ENCODE measurements at regions not wholly inside any gene's neighbourhood (a gene's known extent, or its start where the extent isn't known, plus 50 kb on each side); places are given as distances from the start of the nearest gene placed in this dataset.
"Not testable (repeated sequence)": the region's sequence is repeated elsewhere in the genome, so short reads cannot be mapped to it uniquely, and the experiment has no call there.

DNA sequence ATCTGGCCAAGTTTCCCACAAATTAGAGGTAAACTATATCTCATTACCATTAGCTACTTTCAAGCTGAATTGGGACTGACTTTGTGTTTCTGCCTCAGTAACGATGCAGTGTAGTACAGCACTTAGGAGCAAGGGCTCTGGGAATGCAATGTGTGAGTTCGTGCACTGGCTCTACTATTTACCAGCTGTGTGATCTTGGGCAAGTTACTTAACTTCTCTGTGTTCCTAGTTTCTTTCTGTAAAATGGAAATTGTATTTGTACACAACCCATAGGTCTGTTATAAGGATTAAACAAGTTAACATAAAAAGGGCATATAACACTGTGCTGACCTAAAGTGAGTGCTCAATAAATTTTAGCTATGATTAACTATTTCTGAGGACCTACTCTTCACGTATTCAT, 65.0 kb upstream of the CSF1 start:
- no peak for DNase-seq (ENCODE audit: low read depth in 4 of 6, low spot score in 6 of 6)
- Histone ChIP-seq H3K36me3 (ENCODE audit: control insufficient read depth, insufficient read depth, low read length) (no peaks in the 10 kb centered on the region), H3K9me3 (ENCODE audit: control insufficient read depth, insufficient read depth, low read length) (no peaks in the 10 kb centered on the region), H3K27me3 (ENCODE audit: control insufficient read depth, insufficient read depth, low read length) (no peaks in the 10 kb centered on the region), H3K4me1 (ENCODE audit: control insufficient read depth, insufficient read depth, low read length) (no peaks in the 10 kb centered on the region), H3K4me3 (ENCODE audit: low read depth, low read length) (no peak overlapping the region), H3K27ac (ENCODE audit: low read depth, low read length) (no peak overlapping the region)
- 100% methylated on average over 2 of the region's 3 CpGs for WGBS (ENCODE audit: insufficient coverage)

DNA sequence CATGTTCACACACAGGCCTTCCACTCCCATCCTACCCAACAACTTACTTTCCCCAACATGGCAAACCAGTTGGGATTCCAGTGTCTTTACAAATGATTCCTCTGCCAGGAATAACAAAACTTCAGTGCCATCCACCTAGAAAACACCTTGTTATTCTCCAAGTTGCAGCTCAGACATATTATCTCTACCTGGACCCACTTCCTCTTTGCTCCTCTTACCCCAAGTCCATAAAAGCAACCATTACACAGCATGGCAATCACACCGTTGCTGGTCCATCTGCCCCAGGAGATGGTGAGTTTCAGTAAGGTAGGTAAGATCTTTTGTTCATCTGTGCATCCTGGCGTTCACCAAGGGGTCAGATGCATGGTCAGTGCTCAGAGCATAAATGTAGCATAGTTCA, 66.0 kb upstream of the CSF1 start:
- DNase-seq (ENCODE audit: low read depth in 4 of 6, low spot score in 6 of 6), result no peak
- Histone ChIP-seq H3K27ac (ENCODE audit: low read depth, low read length) (no peak overlapping the region), H3K36me3 (ENCODE audit: control insufficient read depth, insufficient read depth, low read length) (no peaks in the 10 kb centered on the region), H3K4me1 (ENCODE audit: control insufficient read depth, insufficient read depth, low read length) (no peaks in the 10 kb centered on the region), H3K27me3 (ENCODE audit: control insufficient read depth, insufficient read depth, low read length) (no peaks in the 10 kb centered on the region), H3K4me3 (ENCODE audit: low read depth, low read length) (no peak overlapping the region), H3K9me3 (ENCODE audit: control insufficient read depth, insufficient read depth, low read length) (no peaks in the 10 kb centered on the region)
- WGBS (ENCODE audit: insufficient coverage), result 100% methylated on average over 1 of the region's 2 CpGs

DNA sequence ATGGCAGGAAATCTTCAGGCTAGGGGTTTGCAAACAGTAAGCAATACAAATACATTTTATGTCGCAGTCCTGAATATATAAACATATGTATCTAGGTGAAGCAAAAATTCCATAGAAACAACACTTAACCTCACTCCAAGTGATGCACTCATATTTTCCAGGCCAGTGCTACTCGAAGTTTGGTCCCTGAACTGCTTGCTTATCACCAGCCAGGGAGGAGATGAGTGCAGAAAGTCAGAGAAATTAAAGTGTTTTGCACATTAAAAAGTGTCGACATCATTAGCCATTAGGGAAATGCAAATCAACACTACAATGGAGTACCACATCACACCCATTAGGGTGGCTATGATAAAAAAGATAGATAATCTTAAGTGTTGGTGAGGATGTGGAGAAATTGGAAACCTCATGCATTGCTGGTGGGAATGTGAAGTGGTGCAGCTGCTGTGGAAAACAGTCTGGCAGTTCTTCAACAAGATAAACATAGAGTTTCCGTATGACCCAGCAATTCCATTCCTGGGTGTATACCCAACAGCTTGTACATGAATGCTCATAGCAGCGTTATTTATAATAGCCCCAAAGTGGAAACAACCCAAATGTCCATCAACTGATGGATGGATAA, 70.5 kb upstream of the CSF1 start:
- Histone ChIP-seq H3K27ac (ENCODE audit: low read depth, low read length) (no peak overlapping the region), H3K36me3 (ENCODE audit: control insufficient read depth, insufficient read depth, low read length) (no peaks in the 10 kb centered on the region), H3K4me1 (ENCODE audit: control insufficient read depth, insufficient read depth, low read length) (no peaks in the 10 kb centered on the region), H3K4me3 (ENCODE audit: low read depth, low read length) (no peak overlapping the region), H3K9me3 (ENCODE audit: control insufficient read depth, insufficient read depth, low read length) (peaks cover 2% of the 10 kb centered on the region), H3K27me3 (ENCODE audit: control insufficient read depth, insufficient read depth, low read length) (no peaks in the 10 kb centered on the region)
- no peak for DNase-seq (ENCODE audit: low read depth in 4 of 6, low spot score in 6 of 6)
- no CpG with 5 or more reads among the region's 5 CpGs for WGBS (ENCODE audit: insufficient coverage)

DNA sequence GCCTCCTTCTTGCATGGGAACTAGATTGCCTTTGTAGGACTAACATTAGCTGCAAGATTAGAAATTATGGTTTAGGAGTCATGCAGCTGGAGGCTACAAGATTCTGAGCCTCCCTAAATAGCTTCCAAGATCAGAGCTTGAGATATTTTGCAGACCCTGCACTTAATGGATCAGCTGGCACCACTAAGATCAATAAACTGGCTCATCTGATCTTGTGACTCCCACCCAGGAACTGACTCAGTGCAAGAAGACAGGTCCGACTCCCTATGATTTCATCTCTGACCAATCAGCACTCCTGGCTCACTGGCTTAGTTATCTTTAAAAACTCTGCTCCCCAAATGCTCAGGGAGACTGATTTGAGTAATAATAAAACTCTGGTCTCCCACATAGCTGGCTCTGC, 71.4 kb upstream of the CSF1 start:
- WGBS (ENCODE audit: insufficient coverage), result no CpG with 5 or more reads among the region's 1 CpG
- H3K9me3 ChIP-seq (ENCODE audit: control insufficient read depth, insufficient read depth, low read length); H3K36me3 ChIP-seq (ENCODE audit: control insufficient read depth, insufficient read depth, low read length); H3K4me1 ChIP-seq (ENCODE audit: control insufficient read depth, insufficient read depth, low read length); DNase-seq (ENCODE audit: low read depth in 4 of 6, low spot score in 6 of 6); H3K4me3 ChIP-seq (ENCODE audit: low read depth, low read length); H3K27me3 ChIP-seq (ENCODE audit: control insufficient read depth, insufficient read depth, low read length); H3K27ac ChIP-seq (ENCODE audit: low read depth, low read length): not testable (repeated sequence)

DNA sequence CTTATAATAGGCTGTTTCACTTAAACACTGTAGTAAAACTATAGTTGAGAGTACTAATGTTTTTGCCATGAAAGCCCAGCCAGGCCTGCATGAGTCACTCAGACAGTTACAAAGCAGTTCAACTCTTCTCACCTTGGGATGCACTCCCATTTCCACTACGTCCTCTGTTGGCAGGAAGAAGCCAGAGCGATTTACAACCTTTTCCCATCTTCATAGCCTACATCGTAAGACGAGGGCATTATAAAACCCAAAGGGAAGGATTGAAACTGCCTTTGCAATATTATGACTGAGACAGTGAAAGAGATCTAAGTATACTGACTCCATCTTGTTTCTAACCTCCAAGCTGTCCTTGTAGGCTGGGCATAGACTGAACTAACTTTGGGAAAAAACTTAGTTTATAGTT, 71.8 kb upstream of the CSF1 start:
- WGBS (ENCODE audit: insufficient coverage), result no CpG with 5 or more reads among the region's 4 CpGs
- H3K27ac ChIP-seq (ENCODE audit: low read depth, low read length), result no peak overlapping the region

DNA sequence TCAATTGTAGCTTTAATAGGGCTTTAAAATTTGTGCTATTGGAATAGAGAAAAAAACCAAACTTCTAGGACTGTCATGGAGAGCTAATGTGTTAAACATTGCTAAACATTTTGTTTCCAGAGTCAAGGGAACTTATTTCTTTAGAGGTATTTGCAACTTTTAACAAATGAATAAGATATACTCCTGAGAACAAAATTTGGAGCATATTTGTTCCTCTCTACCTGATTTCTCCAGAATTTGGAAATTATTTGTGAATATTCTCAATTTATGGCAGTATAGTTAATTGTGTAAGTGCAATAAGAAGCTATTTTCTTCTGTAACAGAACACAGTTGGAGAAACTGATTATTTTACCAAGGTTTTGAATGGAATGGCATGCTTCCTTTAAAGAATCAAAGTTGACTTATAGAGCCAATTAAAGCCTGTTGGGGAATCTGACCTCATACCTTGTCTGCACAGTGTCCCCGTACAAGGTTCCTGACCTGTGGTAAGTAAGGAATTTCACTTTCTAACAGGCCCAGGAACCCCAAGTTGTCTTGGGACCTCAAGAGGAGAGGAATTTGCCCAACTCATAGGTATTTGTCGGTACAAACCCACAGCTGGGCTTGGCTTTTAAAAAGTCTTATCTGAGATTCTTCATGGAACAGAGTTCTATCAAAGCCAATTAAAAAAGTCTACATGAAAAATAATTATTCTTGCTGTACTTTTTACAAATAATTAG, 72.6 kb upstream of the CSF1 start:
- no peak overlapping the region for H3K27ac ChIP-seq (ENCODE audit: low read depth, low read length)
- no peak for DNase-seq (ENCODE audit: low read depth in 4 of 6, low spot score in 6 of 6)
- peaks cover 2% of the 10 kb centered on the region for H3K9me3 ChIP-seq (ENCODE audit: control insufficient read depth, insufficient read depth, low read length)
- no peaks in the 10 kb centered on the region for H3K36me3 ChIP-seq (ENCODE audit: control insufficient read depth, insufficient read depth, low read length)
- H3K4me1 ChIP-seq (ENCODE audit: control insufficient read depth, insufficient read depth, low read length), result no peaks in the 10 kb centered on the region
- 83% methylated on average over 1 of the region's 2 CpGs for WGBS (ENCODE audit: insufficient coverage)
- no peak overlapping the region for H3K4me3 ChIP-seq (ENCODE audit: low read depth, low read length)
- H3K27me3 ChIP-seq (ENCODE audit: control insufficient read depth, insufficient read depth, low read length), result no peaks in the 10 kb centered on the region

More for the DNA sequence above, 71.8 kb upstream of the CSF1 start:
- DNase-seq (ENCODE audit: low read depth in 4 of 6, low spot score in 6 of 6), result no peak
- Histone ChIP-seq H3K36me3 (ENCODE audit: control insufficient read depth, insufficient read depth, low read length) (no peaks in the 10 kb centered on the region), H3K9me3 (ENCODE audit: control insufficient read depth, insufficient read depth, low read length) (peaks cover 2% of the 10 kb centered on the region), H3K4me1 (ENCODE audit: control insufficient read depth, insufficient read depth, low read length) (no peaks in the 10 kb centered on the region), H3K27me3 (ENCODE audit: control insufficient read depth, insufficient read depth, low read length) (no peaks in the 10 kb centered on the region), H3K4me3 (ENCODE audit: low read depth, low read length) (no peak overlapping the region)

DNA sequence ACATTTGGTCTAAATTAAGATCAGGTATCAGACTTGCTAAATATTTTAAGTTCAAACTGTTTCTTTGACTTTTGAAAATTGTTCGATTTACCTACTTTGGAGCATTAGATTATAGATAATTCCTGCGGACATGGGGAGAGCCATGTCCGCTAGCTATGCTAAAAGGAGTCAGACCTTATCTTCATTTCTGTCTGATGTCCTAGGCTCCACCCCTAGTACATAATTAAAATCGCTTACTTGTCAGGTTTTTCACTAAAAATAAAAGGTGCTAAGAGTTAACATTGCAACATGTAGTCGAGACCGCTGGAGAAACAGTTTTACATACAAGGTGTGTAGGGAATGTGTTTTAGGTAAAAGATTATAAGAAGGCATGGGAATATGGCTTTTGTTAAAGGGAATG, 71.9 kb upstream of the EPS8L3 start:
- not testable (repeated sequence) for DNase-seq (ENCODE audit: low read depth in 4 of 6, low spot score in 6 of 6)

DNA sequence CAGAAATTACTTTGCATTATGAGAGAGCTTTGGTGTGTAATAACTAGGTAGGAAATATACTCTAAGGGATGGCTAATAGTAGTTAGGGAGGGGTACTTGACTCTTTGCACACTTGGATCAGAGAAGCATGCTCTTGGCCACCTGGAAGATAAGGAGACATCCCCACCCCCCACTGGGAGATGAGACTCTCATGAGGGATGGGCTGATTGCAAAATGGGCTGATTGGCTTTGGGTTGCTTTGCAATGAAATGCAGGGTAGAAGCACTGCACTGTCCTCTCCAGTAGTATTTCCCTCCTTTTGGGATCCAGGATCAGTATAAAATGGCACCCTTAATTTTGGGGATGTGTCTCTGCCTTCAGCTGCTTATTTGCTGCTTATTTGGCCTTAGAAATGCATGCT, 71.2 kb upstream of the EPS8L3 start:
- Histone ChIP-seq H3K27me3 (ENCODE audit: control insufficient read depth, insufficient read depth, low read length) (no peaks in the 10 kb centered on the region), H3K27ac (ENCODE audit: low read depth, low read length) (no peak overlapping the region), H3K4me3 (ENCODE audit: low read depth, low read length) (no peak overlapping the region), H3K36me3 (ENCODE audit: control insufficient read depth, insufficient read depth, low read length) (no peaks in the 10 kb centered on the region), H3K4me1 (ENCODE audit: control insufficient read depth, insufficient read depth, low read length) (no peaks in the 10 kb centered on the region), H3K9me3 (ENCODE audit: control insufficient read depth, insufficient read depth, low read length) (peaks cover 2% of the 10 kb centered on the region)
- DNase-seq (ENCODE audit: low read depth in 4 of 6, low spot score in 6 of 6), result no peak

More for the DNA sequence above, 71.9 kb upstream of the EPS8L3 start:
- H3K27me3 ChIP-seq (ENCODE audit: control insufficient read depth, insufficient read depth, low read length); H3K9me3 ChIP-seq (ENCODE audit: control insufficient read depth, insufficient read depth, low read length); H3K27ac ChIP-seq (ENCODE audit: low read depth, low read length); H3K4me3 ChIP-seq (ENCODE audit: low read depth, low read length); H3K4me1 ChIP-seq (ENCODE audit: control insufficient read depth, insufficient read depth, low read length); H3K36me3 ChIP-seq (ENCODE audit: control insufficient read depth, insufficient read depth, low read length): not testable (repeated sequence)
- WGBS (ENCODE audit: insufficient coverage), result 98% methylated on average over 4 of the region's 6 CpGs

DNA sequence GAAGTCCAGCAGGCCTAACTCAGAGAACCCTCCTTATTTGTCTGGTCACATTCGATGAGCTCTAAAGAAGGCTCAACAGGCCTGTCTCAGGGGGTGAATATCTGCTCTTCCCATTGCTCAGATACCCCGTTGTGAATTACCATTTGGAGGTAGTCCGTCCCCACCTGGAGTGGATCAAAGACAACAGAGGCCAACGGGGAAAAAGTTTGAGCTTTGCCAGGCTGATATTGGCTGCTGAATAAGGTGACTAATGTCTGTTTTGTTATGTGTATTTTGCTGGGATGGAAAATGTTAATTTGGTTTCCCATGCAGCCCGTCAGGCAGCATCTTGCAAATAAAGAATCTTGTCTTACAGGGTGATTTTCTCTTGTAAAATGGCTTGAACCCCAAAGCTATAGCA, 69.2 kb upstream of the EPS8L3 start:
- WGBS (ENCODE audit: insufficient coverage), result 57% methylated on average over 1 of the region's 5 CpGs
- H3K4me3 ChIP-seq (ENCODE audit: low read depth, low read length), result no peak overlapping the region

DNA sequence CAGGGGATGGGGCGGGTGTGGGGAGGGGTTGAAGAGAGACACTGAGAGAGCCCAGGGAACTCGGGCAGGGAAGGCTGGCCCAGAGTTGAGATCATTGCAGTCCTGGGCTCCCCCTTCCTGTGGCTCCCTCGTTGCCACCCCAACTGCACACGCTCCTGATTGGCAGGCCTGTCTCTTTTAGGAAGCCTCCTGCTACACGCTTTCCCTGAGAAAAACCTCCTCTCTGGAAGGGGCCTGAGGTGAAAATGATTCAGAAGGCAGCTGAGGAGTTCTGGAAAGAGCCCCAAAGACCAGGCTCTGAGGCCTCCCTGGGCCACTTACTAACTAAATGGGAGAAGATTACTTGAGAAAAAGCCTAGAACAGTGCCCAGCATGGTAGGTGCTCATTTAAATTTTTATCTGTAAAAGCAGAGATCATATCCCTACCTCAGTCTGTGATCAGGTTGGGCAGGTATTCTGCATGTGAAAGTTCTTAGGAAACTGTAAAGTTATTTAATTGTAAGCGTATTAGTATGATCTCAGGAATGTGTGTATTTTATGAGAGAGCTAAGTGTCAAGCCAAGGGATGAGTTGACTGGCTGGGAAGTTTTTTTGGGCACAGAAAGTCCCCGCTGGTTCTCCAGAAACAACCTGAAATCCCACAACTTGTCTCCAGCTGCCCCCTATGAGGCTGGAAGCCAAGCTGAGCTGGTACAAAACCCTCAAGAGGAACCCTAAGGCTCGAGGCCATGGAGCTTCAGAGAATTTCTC, 65.2 kb upstream of the EPS8L3 start:
- H3K4me3 ChIP-seq (ENCODE audit: low read depth, low read length), result no peak overlapping the region
- no peak for DNase-seq (ENCODE audit: low read depth in 4 of 6, low spot score in 6 of 6)
- H3K27ac ChIP-seq (ENCODE audit: low read depth, low read length), result no peak overlapping the region
- no peaks in the 10 kb centered on the region for H3K9me3 ChIP-seq (ENCODE audit: control insufficient read depth, insufficient read depth, low read length)
- 75% methylated on average over 5 of the region's 8 CpGs for WGBS (ENCODE audit: insufficient coverage)
- no peaks in the 10 kb centered on the region for H3K4me1 ChIP-seq (ENCODE audit: control insufficient read depth, insufficient read depth, low read length)
- no peaks in the 10 kb centered on the region for H3K27me3 ChIP-seq (ENCODE audit: control insufficient read depth, insufficient read depth, low read length)
- no peaks in the 10 kb centered on the region for H3K36me3 ChIP-seq (ENCODE audit: control insufficient read depth, insufficient read depth, low read length)

More for the DNA sequence above, 69.2 kb upstream of the EPS8L3 start:
- Histone ChIP-seq H3K4me1 (ENCODE audit: control insufficient read depth, insufficient read depth, low read length) (no peaks in the 10 kb centered on the region), H3K36me3 (ENCODE audit: control insufficient read depth, insufficient read depth, low read length) (no peaks in the 10 kb centered on the region), H3K9me3 (ENCODE audit: control insufficient read depth, insufficient read depth, low read length) (peaks cover 2% of the 10 kb centered on the region), H3K27ac (ENCODE audit: low read depth, low read length) (no peak overlapping the region), H3K27me3 (ENCODE audit: control insufficient read depth, insufficient read depth, low read length) (no peaks in the 10 kb centered on the region)
- no peak for DNase-seq (ENCODE audit: low read depth in 4 of 6, low spot score in 6 of 6)
